ENCODE measurements at regions not wholly inside any gene's neighbourhood (a gene's known extent, or its start where the extent isn't known, plus 50 kb on each side); places are given as distances from the start of the nearest gene placed in this dataset.

GRCh38 chr3:187516446-187517185, 148.4 kb downstream of the RTP4 start:
- TF ChIP-seq CTCF (IDR thresholded peaks at IDR 0.05) (no peak), POLR2A (IDR thresholded peaks at IDR 0.05) (no peak)

Data from testis (tissue), 2 donors.